HepG2 (cell line): ENCODE measurements at regions not wholly inside any gene's neighbourhood (a gene's known extent, or its start where the extent isn't known, plus 50 kb on each side); places are given as distances from the start of the nearest gene placed in this dataset.

ENCODE experiments used
- CTCF ChIP-seq: sonication (generic); formaldehyde crosslinking; IDR thresholded peaks from 2 replicates; pipeline ENCODE4 v1.5.0; 2020; ENCODE audit warnings: mild to moderate bottlenecking, missing genetic modification reagents, moderate library complexity
- EZH2 ChIP-seq: conservative IDR thresholded peaks from 2 replicates; pipeline ENCODE4 v1.6.1; 2012; ENCODE audit warnings: mild to moderate bottlenecking, low read depth, low read length, moderate library complexity
- YY1 ChIP-seq: IDR thresholded peaks from 2 replicates; pipeline ENCODE4 v1.6.1; 2011; ENCODE audit warnings: low read length, low read depth, moderate library complexity, mild to moderate bottlenecking; ENCODE audit not compliant: insufficient read depth, insufficient replicate concordance
- ZNF510 ChIP-seq: sonication (generic); formaldehyde crosslinking; IDR thresholded peaks from 2 replicates; pipeline ENCODE4 v1.4.0; 2020; ENCODE audit warnings: low read depth, mild to moderate bottlenecking, missing genetic modification reagents
- ZNF629 ChIP-seq: sonication (generic); formaldehyde crosslinking; conservative IDR thresholded peaks from 2 replicates; pipeline ENCODE4 v1.5.0; 2020; ENCODE audit warnings: missing genetic modification reagents

- no peak for TF ChIP-seq ZNF510 (CRISPR knock-in tag)
- TF ChIP-seq EZH2, result no peak
- TF ChIP-seq YY1, result no peak
- TF ChIP-seq CTCF (CRISPR knock-in tag), result no peak
- TF ChIP-seq ZNF629, result no peak
These were observed 70.5 kb upstream of the BOC start for GRCh38 chr3:113140876-113141275.
